Bronchial epithelial cell (primary cell): ENCODE measurements at regions not wholly inside any gene's neighbourhood (a gene's known extent, or its start where the extent isn't known, plus 50 kb on each side); places are given as distances from the start of the nearest gene placed in this dataset.

ENCODE experiments used
- DNase-seq: peaks from one replicate; pipeline ENCODE4 v3.0.0-alpha.2; 2010; ENCODE audit warnings: low read depth
- FAIRE-seq: peaks from 2 replicates; lab custom pipeline; 2011; peaks lifted over from hg19 to GRCh38; lab: Jason Lieb, UNC
- H3K27me3 ChIP-seq: 2 replicates; pipeline ENCODE4 v1.5.1; 2011; ENCODE audit warnings: low read length; ENCODE audit not compliant: control insufficient read depth, insufficient read depth
- H3K36me3 ChIP-seq: 2 replicates; pipeline ENCODE4 v1.5.1; 2011; ENCODE audit warnings: low read length; ENCODE audit not compliant: control insufficient read depth, insufficient read depth
- H3K4me3 ChIP-seq: 2 replicates; pipeline ENCODE4 v1.5.1; 2011; ENCODE audit warnings: mild to moderate bottlenecking, low read depth, low read length, control low read depth
- TF ChIP-seq, protein P1 (sequence below): IDR thresholded peaks from 2 replicates; pipeline ENCODE4 v1.5.1; 2011; ENCODE audit warnings: mild to moderate bottlenecking, moderate library complexity, low read length, control low read depth, inconsistent platforms; ENCODE audit not compliant: insufficient read depth, severe bottlenecking

DNA sequence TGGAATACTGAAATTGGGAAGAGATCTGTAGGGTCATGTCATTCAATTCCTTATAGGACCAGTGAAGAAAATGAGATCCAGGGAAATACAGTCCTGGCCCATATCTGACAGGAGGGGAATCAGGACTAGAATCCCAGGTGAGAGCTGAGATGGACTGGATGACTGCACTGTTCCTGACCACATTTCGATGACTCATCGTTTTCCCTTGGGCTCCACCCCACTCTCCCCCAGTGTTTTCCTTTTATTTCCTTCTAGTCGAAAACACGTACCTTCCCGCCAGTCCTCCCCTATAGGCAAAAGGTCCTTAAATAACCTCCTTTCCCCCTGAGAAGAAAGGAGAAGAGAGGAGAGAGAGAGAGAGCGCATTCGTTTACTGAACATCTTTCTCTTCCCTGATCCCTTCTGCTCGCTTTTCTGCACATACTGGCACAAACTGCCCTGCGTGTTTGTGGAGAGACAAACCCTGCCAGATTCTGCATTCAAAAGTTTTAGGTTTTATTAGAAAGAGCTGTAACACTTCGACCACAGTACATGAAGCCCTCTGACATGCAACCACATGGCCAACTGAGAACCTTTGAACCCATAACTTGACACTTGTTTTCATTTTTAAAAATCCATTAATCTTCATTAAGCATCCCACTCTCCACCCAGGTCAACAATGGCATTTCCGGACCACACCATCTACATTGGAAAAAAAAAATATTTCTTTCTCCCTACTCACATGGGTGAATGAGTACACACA lies 565.7 kb downstream of the METTL15 start:
- H3K36me3 ChIP-seq, result no peaks in the 10 kb centered on the region
- no peak overlapping the region for H3K4me3 ChIP-seq
- DNase-seq (peak; percentile 61), FAIRE-seq (no peak)
- TF ChIP-seq, protein P1, sequence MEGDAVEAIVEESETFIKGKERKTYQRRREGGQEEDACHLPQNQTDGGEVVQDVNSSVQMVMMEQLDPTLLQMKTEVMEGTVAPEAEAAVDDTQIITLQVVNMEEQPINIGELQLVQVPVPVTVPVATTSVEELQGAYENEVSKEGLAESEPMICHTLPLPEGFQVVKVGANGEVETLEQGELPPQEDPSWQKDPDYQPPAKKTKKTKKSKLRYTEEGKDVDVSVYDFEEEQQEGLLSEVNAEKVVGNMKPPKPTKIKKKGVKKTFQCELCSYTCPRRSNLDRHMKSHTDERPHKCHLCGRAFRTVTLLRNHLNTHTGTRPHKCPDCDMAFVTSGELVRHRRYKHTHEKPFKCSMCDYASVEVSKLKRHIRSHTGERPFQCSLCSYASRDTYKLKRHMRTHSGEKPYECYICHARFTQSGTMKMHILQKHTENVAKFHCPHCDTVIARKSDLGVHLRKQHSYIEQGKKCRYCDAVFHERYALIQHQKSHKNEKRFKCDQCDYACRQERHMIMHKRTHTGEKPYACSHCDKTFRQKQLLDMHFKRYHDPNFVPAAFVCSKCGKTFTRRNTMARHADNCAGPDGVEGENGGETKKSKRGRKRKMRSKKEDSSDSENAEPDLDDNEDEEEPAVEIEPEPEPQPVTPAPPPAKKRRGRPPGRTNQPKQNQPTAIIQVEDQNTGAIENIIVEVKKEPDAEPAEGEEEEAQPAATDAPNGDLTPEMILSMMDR, result no peak
- no peaks in the 10 kb centered on the region for H3K27me3 ChIP-seq

DNA sequence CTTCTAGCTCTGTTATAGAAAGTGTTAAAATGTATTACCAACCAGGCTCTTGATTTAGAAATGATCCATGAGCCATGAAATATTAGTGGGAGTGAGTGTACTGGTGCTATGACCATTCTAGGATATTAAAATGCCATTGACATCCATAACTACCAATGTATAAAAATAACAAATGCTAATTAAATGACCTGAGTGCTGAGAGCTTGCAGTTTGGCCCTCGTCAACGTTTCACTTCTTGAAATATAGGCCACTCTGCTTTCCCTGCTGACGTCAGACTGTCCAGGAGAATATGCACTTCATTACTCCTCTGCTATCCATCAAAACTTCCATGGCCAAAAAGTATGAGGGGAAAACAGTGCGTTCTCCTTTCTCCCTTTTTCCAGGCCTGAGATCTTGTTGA lies 563.1 kb downstream of the METTL15 start:
- DNase-seq, result no peak
- H3K27me3 ChIP-seq, result no peaks in the 10 kb centered on the region
- H3K36me3 ChIP-seq, result no peaks in the 10 kb centered on the region
- TF ChIP-seq, protein P1, result no peak
- no peak overlapping the region for H3K4me3 ChIP-seq
- no peak for FAIRE-seq

DNA sequence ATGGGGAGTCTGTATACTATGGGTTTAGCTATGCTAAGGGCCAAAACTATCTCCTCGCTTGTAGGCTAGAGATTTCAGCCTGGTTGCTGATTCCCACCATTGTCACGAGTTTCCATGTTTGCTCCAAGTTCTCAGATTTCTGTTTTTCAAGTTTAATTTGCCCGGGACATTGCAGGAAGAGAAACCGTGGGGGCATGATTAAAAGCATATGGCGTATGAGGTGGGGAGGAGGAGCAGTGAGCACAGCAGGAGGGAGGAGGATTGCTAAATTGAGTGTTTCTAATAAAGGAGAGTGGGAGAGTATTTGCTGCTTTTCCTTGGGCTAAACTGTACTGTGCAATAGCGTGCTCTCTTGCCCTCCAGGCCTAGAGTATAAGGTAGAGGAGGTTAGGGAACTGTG lies 558.4 kb downstream of the METTL15 start:
- no peaks in the 10 kb centered on the region for H3K36me3 ChIP-seq
- H3K4me3 ChIP-seq, result no peak overlapping the region
- no peak for FAIRE-seq
- TF ChIP-seq, protein P1, result no peak
- H3K27me3 ChIP-seq, result no peaks in the 10 kb centered on the region
- DNase-seq, result no peak

DNA sequence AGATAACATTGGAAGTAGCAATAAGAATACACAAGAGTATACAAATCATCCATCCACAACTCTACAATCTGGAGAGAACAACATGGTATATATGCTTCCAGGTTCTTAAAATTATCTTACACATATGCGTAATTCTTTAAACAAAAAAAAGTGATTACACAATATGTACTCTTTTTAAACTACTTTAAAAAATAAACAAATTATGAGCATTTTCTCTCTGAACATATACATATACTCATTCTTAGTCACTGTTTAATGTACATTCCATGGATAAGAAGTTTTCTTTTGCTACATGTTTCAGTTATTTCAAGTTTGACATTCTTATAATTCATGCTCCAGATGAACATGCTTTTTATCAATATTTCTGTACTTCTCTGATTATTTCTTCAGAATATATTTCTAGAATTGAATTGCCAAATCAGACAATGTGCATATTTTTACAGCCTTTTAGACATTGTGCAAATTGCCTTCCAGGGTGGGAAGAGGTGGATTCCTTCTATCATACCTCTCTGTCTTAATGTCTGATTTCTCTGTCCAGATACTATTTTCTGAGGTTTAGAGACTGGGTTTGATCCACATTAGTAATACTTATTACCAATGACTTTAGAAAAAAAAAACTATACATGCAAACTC lies 551.6 kb downstream of the METTL15 start:
- FAIRE-seq, result no peak
- peak; percentile 69 for DNase-seq
- TF ChIP-seq, protein P1, result no peak

DNA sequence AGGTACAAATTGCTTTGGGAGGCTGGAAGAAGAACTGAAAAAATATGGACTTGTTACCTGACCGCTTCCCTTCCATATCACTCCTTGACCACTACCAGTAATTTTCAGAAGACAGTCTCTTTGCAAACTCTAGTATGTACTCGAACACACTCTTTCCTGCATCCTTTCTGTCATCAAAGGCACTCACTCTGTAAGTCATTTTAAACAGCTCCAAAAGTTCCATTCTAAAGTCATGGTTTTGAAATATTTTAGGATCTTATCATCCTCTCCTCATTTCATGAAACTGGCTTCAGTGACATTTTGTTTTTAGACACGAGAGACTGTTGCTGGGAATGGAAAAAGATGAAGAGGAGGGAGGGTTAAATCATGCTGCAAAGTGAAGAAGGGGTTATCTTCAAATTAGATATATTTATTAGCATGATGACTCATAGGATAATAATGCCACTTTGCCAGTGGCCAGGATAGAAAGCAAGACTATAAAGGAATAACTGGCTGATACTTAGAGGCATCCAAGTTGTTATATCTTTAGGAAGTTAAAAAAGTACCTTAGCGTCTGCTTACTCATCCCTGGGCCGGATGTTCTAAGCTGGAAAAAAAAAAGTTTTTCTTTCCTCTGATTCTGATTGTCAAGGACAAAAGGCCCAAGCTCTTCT lies 549.3 kb downstream of the METTL15 start:
- DNase-seq (peak; percentile 52), FAIRE-seq (no peak)
- Histone ChIP-seq H3K4me3 (no peak overlapping the region), H3K27me3 (no peaks in the 10 kb centered on the region), H3K36me3 (no peaks in the 10 kb centered on the region)
- TF ChIP-seq, protein P1, result no peak

More for the DNA sequence above, 551.6 kb downstream of the METTL15 start:
- no peaks in the 10 kb centered on the region for H3K36me3 ChIP-seq
- no peaks in the 10 kb centered on the region for H3K27me3 ChIP-seq
- H3K4me3 ChIP-seq, result no peak overlapping the region
